IMR-90 (cell line): ENCODE measurements at regions not wholly inside any gene's neighbourhood (a gene's known extent, or its start where the extent isn't known, plus 50 kb on each side); places are given as distances from the start of the nearest gene placed in this dataset.

Source experiments
- ATAC-seq: fragments of 200-7000 bp; cut with Tn5 transposase; 2 replicates; pipeline ENCODE4 v1.9.1; 2020; ENCODE audit warnings: low read depth, mild to moderate bottlenecking, moderate library complexity
- BruUV-seq: library from RNA; stranded (reverse); fragments of 400-500 nt; replicated peaks from 2 replicates; lab custom pipeline; 2021; lab: Mats Ljungman, UMichigan
- CTCF ChIA-PET: fragments of 300-600 bp; formaldehyde crosslinking; extraction: SDS; loops from one replicate; lab custom pipeline; 2021; ENCODE audit warnings: antibody characterized with exemption; lab: Yijun Ruan, JAX
- POLR2A ChIA-PET: fragments of 300-600 bp; sonication (Branson Sonifier 250); formaldehyde crosslinking; loops from one replicate; lab custom pipeline; 2022; ENCODE audit warnings: antibody characterized with exemption; ENCODE audit not compliant: unreplicated experiment; lab: Charles Lee
- DNase-seq: peaks from one replicate; pipeline ENCODE4 v3.0.0; 2013
- H2AFZ ChIP-seq: replicated peaks from 2 replicates; pipeline ENCODE3; 2013; ENCODE audit warnings: low read length, mild to moderate bottlenecking; ENCODE audit not compliant: poor library complexity
- H2AK5ac ChIP-seq: 2 replicates; pipeline ENCODE4 v1.6.1; 2013; ENCODE audit warnings: low read depth, low read length, inconsistent platforms
- H2AK9ac ChIP-seq: replicated peaks from 2 replicates; pipeline ENCODE3; 2013; ENCODE audit warnings: mild to moderate bottlenecking, low read depth, low read length, moderate library complexity; ENCODE audit not compliant: poor library complexity
- H2BK120ac ChIP-seq: 2 replicates; pipeline ENCODE4 v1.6.1; 2013; ENCODE audit warnings: low read depth, low read length, inconsistent platforms
- H2BK15ac ChIP-seq: 3 replicates; pipeline ENCODE4 v1.6.1; 2013; ENCODE audit warnings: low read depth, low read length, inconsistent platforms
- H2BK20ac ChIP-seq: 2 replicates; pipeline ENCODE4 v1.6.1; 2013; ENCODE audit warnings: low read depth, mild to moderate bottlenecking, inconsistent platforms, low read length, moderate library complexity
- H2BK5ac ChIP-seq: 2 replicates; pipeline ENCODE4 v1.6.1; 2013; ENCODE audit warnings: mild to moderate bottlenecking, low read depth, low read length, inconsistent platforms; ENCODE audit not compliant: poor library complexity, severe bottlenecking
- H3K14ac ChIP-seq: replicated peaks from 2 replicates; pipeline ENCODE4 v1.6.1; 2013; ENCODE audit warnings: low read depth, low read length, inconsistent platforms
- H3K18ac ChIP-seq: 2 replicates; pipeline ENCODE4 v1.6.1; 2013; ENCODE audit warnings: low read depth, low read length, control low read depth
- H3K23ac ChIP-seq: 2 replicates; pipeline ENCODE4 v1.6.1; 2013; ENCODE audit warnings: low read depth, low read length, inconsistent platforms
- H3K27ac ChIP-seq: 2 replicates; pipeline ENCODE4 v1.5.1; 2013; ENCODE audit warnings: mild to moderate bottlenecking, control low read depth, low read length; ENCODE audit not compliant: insufficient read depth
- H3K27me3 ChIP-seq: 2 replicates; pipeline ENCODE4 v1.6.1; 2013; ENCODE audit warnings: low read length; ENCODE audit not compliant: control insufficient read depth, insufficient read depth
- H3K36me3 ChIP-seq: 2 replicates; pipeline ENCODE4 v1.6.1; 2013; ENCODE audit warnings: low read length, mixed read lengths; ENCODE audit not compliant: control insufficient read depth, insufficient read depth
- H3K4ac ChIP-seq: 2 replicates; pipeline ENCODE4 v1.6.1; 2013; ENCODE audit warnings: low read depth, low read length, inconsistent platforms
- H3K4me1 ChIP-seq: 2 replicates; pipeline ENCODE4 v1.6.1; 2013; ENCODE audit warnings: low read length, mixed read lengths; ENCODE audit not compliant: control insufficient read depth, insufficient read depth
- H3K4me2 ChIP-seq: 2 replicates; pipeline ENCODE4 v1.6.1; 2013; ENCODE audit warnings: low read depth, mild to moderate bottlenecking, control low read depth, low read length, moderate library complexity
- H3K4me3 ChIP-seq: 2 replicates; pipeline ENCODE4 v1.5.1; 2013; ENCODE audit warnings: low read depth, mild to moderate bottlenecking, control low read depth, low read length, moderate library complexity; ENCODE audit not compliant: insufficient read depth
- H3K56ac ChIP-seq: 2 replicates; pipeline ENCODE4 v1.6.1; 2013; ENCODE audit warnings: low read length, inconsistent platforms; ENCODE audit not compliant: insufficient read depth; ENCODE audit errors: extremely low read depth
- H3K79me1 ChIP-seq, 2 experiments: 2 replicates each; pipeline ENCODE4 v1.6.1; 2013; ENCODE audit warnings: low read length in 2 of 2, inconsistent platforms in 1 of 2, low read depth in 1 of 2
- H3K9ac ChIP-seq: 2 replicates; pipeline ENCODE4 v1.6.1; 2013; ENCODE audit warnings: low read depth, low read length, control low read depth
- H3K9me1 ChIP-seq: 2 replicates; pipeline ENCODE4 v1.6.1; 2013; ENCODE audit warnings: low read length, inconsistent platforms; ENCODE audit not compliant: insufficient read depth
- H3K9me3 ChIP-seq: 2 replicates; pipeline ENCODE4 v1.6.1; 2013; ENCODE audit warnings: low read length; ENCODE audit not compliant: control insufficient read depth, insufficient read depth
- H4K20me1 ChIP-seq: 2 replicates; pipeline ENCODE4 v1.6.1; 2013; ENCODE audit warnings: low read length, inconsistent platforms; ENCODE audit not compliant: insufficient read depth
- H4K5ac ChIP-seq: 2 replicates; pipeline ENCODE4 v1.6.1; 2013; ENCODE audit warnings: mild to moderate bottlenecking, low read depth, low read length, control low read depth
- H4K8ac ChIP-seq, 2 experiments: 2 replicates each; pipeline ENCODE4 v1.6.1; 2013; ENCODE audit warnings: low read depth in 2 of 2, low read length in 2 of 2, control low read depth in 1 of 2, inconsistent platforms in 1 of 2
- H4K91ac ChIP-seq: 2 replicates; pipeline ENCODE4 v1.6.1; 2013; ENCODE audit warnings: low read depth, low read length, inconsistent platforms; ENCODE audit not compliant: insufficient read depth
- CHD1 ChIP-seq: IDR thresholded peaks from 2 replicates; pipeline ENCODE4 v1.6.1; 2012; ENCODE audit warnings: low read depth, low read length, improper control_type of control experiment
- CTCF ChIP-seq: conservative IDR thresholded peaks from 2 replicates; pipeline ENCODE4 v1.5.1; 2012; ENCODE audit warnings: mild to moderate bottlenecking, low read depth, low read length, improper control_type of control experiment
- NFE2L2 ChIP-seq: fragments of 150-350 bp; IDR thresholded peaks from 2 replicates; pipeline ENCODE4 v1.6.1; 2016; ENCODE audit warnings: low read depth, mild to moderate bottlenecking, low read length
- RAD21 ChIP-seq: IDR thresholded peaks from 2 replicates; pipeline ENCODE4 v1.6.1; 2012; ENCODE audit warnings: low read length, improper control_type of control experiment
- RFX5 ChIP-seq: IDR thresholded peaks from 2 replicates; pipeline ENCODE4 v1.8.0; 2012; ENCODE audit warnings: low read depth, mild to moderate bottlenecking, low read length, moderate library complexity
- WGBS, 2 experiments: methylation state at CpG; one replicate each; pipeline versions ENCODE4 v1.1.5 to v1.1.7; 2013; ENCODE audit warnings: missing lambda C conversion rate in 2 of 2; ENCODE audit not compliant: insufficient read length in 1 of 2; ENCODE audit errors: extremely low coverage in 2 of 2; 5-methylcytosine and 5-hydroxymethylcytosine counted together
- dilution Hi-C: fragments of 300-500 bp; cut with HindIII; formaldehyde crosslinking; loops from one replicate; pipeline ENCODE4 v1.14.3; 2018; ENCODE audit warnings: low sequenced_read_pairs; ENCODE audit not compliant: unreplicated experiment
- in situ Hi-C: fragments of 300-500 bp; cut with MboI; formaldehyde crosslinking; loops from 3 replicates; pipeline ENCODE4 v1.14.3; 2019; ENCODE audit warnings: low sequenced_read_pairs, inconsistent platforms, mixed read lengths
- intact Hi-C: fragments of 100-400 bp; cut with micrococcal nuclease; formaldehyde crosslinking; loops from 2 replicates; pipeline ENCODE4 v1.10.0; 2022

- dilution Hi-C loops = no loop called here
- POLR2A ChIA-PET = no interaction called here
Observed at GRCh38 chr1:47529520-47530098, 91.8 kb downstream of the FOXD2 start.

More at GRCh38 chr1:47529520-47530098, 91.8 kb downstream of the FOXD2 start:
- H3K79me1 ChIP-seq = no peaks in the 10 kb centered on the region
- H3K36me3 ChIP-seq = no peaks in the 10 kb centered on the region
- no peak overlapping the region for H3K4me2 ChIP-seq
- H3K4me3 ChIP-seq = no peak overlapping the region
- CTCF ChIA-PET = no interaction called here
- ATAC-seq (no peak), DNase-seq (no peak)
- H2BK20ac ChIP-seq = no peak overlapping the region
- no peak overlapping the region for H3K4ac ChIP-seq
- H3K18ac ChIP-seq = no peak overlapping the region
- TF ChIP-seq RFX5 = no peak
- TF ChIP-seq CHD1 = no peak
- TF ChIP-seq NFE2L2 = no peak
- TF ChIP-seq RAD21 = no peak
- TF ChIP-seq CTCF = peak; percentile 32
- no CpG with 5 or more reads among the region's 1 CpG for WGBS, 2 experiments
- H4K5ac ChIP-seq = no peak overlapping the region
- H3K27ac ChIP-seq = no peak overlapping the region
- H2BK5ac ChIP-seq = no peak overlapping the region
- H2BK120ac ChIP-seq = no peak overlapping the region
- no TSS peak for BruUV-seq
- no peaks in the 10 kb centered on the region for H3K9me1 ChIP-seq
- no peak overlapping the region for H2AK9ac ChIP-seq
- H4K8ac ChIP-seq = no peak overlapping the region
- H4K20me1 ChIP-seq = no peaks in the 10 kb centered on the region
- no peak overlapping the region for H3K56ac ChIP-seq
- H3K9ac ChIP-seq = no peak overlapping the region
- in situ Hi-C loops (no loop called here), intact Hi-C loops (no loop called here)
- 0 out of 2 replicates have a peak, but pooled peaks cover 1% of the 10 kb centered on the region for H3K4me1 ChIP-seq
- H2AFZ ChIP-seq = no peak overlapping the region
- H2BK15ac ChIP-seq = no peak overlapping the region
- H2AK5ac ChIP-seq = no peak overlapping the region
- no peak overlapping the region for H4K91ac ChIP-seq
- H3K23ac ChIP-seq = no peak overlapping the region
- peaks cover 15% of the 10 kb centered on the region for H3K27me3 ChIP-seq
- H3K14ac ChIP-seq = no peak overlapping the region
- H3K9me3 ChIP-seq = no peaks in the 10 kb centered on the region
